Parathyroid adenoma (tissue), 2 donors: ENCODE measurements at regions not wholly inside any gene's neighbourhood (a gene's known extent, or its start where the extent isn't known, plus 50 kb on each side); places are given as distances from the start of the nearest gene placed in this dataset.

Source experiments
- H2AFZ ChIP-seq: fragments of 300-600 bp; sonication (generic); one replicate; pipeline ENCODE4 v1.7.0; 2017; ENCODE audit warnings: antibody characterized with exemption, mild to moderate bottlenecking
- H3K27ac ChIP-seq: fragments of 300-600 bp; sonication (generic); one replicate; pipeline ENCODE4 v1.7.0; 2017
- H3K27me3 ChIP-seq: fragments of 300-600 bp; sonication (generic); one replicate; pipeline ENCODE4 v1.7.0; 2017; ENCODE audit warnings: low read length; ENCODE audit not compliant: control insufficient read depth, insufficient read depth
- H3K36me3 ChIP-seq: fragments of 300-600 bp; sonication (generic); one replicate; pipeline ENCODE4 v1.7.0; 2017; ENCODE audit warnings: low read length; ENCODE audit not compliant: control insufficient read depth, insufficient read depth
- H3K4me1 ChIP-seq: fragments of 300-600 bp; sonication (generic); one replicate; pipeline ENCODE4 v1.7.0; 2017; ENCODE audit warnings: control low read depth
- H3K4me2 ChIP-seq: fragments of 300-600 bp; sonication (generic); one replicate; pipeline ENCODE4 v1.7.0; 2017; ENCODE audit warnings: low read length
- H3K4me3 ChIP-seq: fragments of 300-600 bp; sonication (generic); one replicate; pipeline ENCODE4 v1.7.0; 2017; ENCODE audit warnings: low read depth, low read length
- H3K79me2 ChIP-seq: fragments of 300-600 bp; sonication (generic); one replicate; pipeline ENCODE4 v1.7.0; 2017; ENCODE audit warnings: control low read depth
- H3K9ac ChIP-seq: fragments of 300-600 bp; sonication (generic); one replicate; pipeline ENCODE4 v1.7.0; 2017; ENCODE audit warnings: mild to moderate bottlenecking
- H3K9me3 ChIP-seq: fragments of 300-600 bp; sonication (generic); one replicate; pipeline ENCODE4 v1.7.0; 2017; ENCODE audit warnings: low read length; ENCODE audit not compliant: control insufficient read depth
- TF ChIP-seq, protein P1 (sequence below): fragments of 300-600 bp; sonication (generic); IDR thresholded peaks from one replicate; pipeline ENCODE4 v1.7.0; 2017; ENCODE audit warnings: antibody characterized with exemption, mild to moderate bottlenecking
- donor health status: primary hyperparathyroidism.

DNA sequence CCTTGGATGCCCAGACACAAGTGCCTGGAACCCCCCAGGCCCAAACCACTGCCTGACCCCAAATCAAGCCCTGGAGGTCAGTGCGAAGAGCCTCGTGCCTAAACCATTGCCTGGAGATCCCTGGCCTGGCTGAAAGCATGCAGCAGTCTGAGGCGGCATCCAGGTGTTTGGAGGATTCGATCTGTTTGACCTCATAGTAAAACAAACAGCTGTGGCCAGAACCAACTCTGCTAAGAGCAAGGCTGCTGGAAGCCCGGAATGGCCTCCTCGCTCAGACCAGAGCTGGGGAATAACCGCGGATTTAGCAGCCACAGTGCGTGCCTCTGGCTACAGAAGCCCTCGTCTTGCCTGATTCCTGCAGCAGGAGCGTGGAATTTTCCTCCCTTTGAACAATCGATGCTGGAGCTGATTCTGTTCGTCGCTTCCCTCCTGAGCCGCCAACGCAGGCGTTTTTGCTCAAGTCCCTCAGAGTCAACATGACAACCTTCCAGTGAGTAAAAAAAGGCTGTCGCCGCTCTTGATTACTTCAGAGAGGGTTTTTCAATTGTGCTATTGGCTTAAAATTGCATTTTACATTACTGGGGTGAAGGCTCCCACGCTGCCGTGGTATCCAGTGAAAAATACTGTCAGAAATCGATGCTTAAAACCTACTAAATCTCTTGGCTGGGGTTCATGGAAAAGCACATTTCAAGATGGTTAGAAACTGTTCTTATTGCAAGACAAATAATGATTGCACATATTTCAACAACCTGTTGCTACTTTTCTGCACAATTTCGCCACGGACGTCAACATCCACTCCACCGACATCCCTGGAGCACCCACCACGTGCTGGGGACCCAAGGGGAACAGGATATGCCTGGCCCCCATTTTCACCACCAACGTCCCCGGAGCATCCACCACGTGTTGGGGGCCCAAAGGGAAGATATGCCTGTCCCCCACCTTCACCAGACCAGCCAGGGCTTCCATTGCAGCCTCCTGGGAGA lies 190.0 kb downstream of the OLFM1 start:
- Histone ChIP-seq H3K4me3 (no peak overlapping the region), H3K27me3 (no peaks in the 10 kb centered on the region)

DNA sequence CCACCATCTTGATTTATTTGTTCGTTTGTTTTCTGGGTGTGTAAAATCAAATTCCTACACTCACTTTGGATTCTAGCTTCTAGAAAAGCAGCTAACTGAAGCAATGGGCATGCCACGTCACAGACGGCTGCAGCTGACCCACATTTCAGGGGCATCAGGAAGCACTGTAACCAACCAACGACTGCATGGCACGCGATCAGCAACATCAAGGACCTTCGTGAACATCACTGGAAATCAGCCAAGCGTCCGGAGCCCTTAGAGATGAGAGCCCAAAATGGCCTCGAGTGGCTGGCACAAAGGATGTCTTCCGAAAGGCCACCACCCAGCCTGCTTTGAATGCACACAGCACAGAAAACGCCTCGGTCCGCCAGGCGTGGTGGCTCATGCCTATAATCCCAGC lies 191.1 kb downstream of the OLFM1 start:
- H3K4me2 ChIP-seq = no peak overlapping the region
- H3K79me2 ChIP-seq = no peaks in the 10 kb centered on the region
- H3K4me1 ChIP-seq = peaks cover 4% of the 10 kb centered on the region
- no peak overlapping the region for H3K4me3 ChIP-seq
- H3K9me3 ChIP-seq = no peaks in the 10 kb centered on the region
- H3K27ac ChIP-seq = no peak overlapping the region
- TF ChIP-seq, protein P1, sequence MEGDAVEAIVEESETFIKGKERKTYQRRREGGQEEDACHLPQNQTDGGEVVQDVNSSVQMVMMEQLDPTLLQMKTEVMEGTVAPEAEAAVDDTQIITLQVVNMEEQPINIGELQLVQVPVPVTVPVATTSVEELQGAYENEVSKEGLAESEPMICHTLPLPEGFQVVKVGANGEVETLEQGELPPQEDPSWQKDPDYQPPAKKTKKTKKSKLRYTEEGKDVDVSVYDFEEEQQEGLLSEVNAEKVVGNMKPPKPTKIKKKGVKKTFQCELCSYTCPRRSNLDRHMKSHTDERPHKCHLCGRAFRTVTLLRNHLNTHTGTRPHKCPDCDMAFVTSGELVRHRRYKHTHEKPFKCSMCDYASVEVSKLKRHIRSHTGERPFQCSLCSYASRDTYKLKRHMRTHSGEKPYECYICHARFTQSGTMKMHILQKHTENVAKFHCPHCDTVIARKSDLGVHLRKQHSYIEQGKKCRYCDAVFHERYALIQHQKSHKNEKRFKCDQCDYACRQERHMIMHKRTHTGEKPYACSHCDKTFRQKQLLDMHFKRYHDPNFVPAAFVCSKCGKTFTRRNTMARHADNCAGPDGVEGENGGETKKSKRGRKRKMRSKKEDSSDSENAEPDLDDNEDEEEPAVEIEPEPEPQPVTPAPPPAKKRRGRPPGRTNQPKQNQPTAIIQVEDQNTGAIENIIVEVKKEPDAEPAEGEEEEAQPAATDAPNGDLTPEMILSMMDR = no peak
- H3K27me3 ChIP-seq = no peaks in the 10 kb centered on the region
- H2AFZ ChIP-seq = no peak overlapping the region
- H3K36me3 ChIP-seq = no peaks in the 10 kb centered on the region
- no peak overlapping the region for H3K9ac ChIP-seq

More for the DNA sequence above, 190.0 kb downstream of the OLFM1 start:
- Histone ChIP-seq H3K9me3 (no peaks in the 10 kb centered on the region), H3K36me3 (no peaks in the 10 kb centered on the region), H3K4me1 (peaks cover 4% of the 10 kb centered on the region), H3K27ac (no peak overlapping the region), H3K4me2 (no peak overlapping the region), H3K9ac (no peak overlapping the region), H3K79me2 (no peaks in the 10 kb centered on the region), H2AFZ (no peak overlapping the region)
- TF ChIP-seq, protein P1 = no peak

DNA sequence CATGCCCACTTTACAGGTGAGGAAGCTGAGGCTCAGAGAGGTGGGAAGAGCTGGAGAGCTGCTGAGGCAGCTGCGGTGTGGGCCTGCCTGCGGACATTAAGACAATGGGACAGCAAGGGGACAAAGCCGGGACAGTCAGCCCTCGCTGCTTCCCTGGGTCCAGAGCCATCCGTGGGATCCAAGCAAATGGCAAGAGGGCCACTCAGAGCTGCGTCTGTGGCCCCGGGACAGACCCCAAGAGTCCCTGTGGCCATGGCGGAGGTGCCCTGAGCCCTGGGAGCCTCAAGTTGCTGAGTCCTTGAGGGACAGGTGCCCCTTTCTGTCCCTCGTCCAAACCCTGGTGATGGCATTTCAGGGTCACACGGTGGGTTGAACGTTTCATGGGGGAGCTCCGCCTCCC lies 191.9 kb downstream of the OLFM1 start:
- Histone ChIP-seq H3K4me2 (no peak overlapping the region), H2AFZ (no peak overlapping the region), H3K36me3 (no peaks in the 10 kb centered on the region), H3K4me3 (no peak overlapping the region), H3K79me2 (no peaks in the 10 kb centered on the region), H3K4me1 (peaks cover 4% of the 10 kb centered on the region), H3K9me3 (no peaks in the 10 kb centered on the region), H3K9ac (no peak overlapping the region), H3K27ac (no peak overlapping the region), H3K27me3 (no peaks in the 10 kb centered on the region)
- TF ChIP-seq, protein P1 = no peak

DNA sequence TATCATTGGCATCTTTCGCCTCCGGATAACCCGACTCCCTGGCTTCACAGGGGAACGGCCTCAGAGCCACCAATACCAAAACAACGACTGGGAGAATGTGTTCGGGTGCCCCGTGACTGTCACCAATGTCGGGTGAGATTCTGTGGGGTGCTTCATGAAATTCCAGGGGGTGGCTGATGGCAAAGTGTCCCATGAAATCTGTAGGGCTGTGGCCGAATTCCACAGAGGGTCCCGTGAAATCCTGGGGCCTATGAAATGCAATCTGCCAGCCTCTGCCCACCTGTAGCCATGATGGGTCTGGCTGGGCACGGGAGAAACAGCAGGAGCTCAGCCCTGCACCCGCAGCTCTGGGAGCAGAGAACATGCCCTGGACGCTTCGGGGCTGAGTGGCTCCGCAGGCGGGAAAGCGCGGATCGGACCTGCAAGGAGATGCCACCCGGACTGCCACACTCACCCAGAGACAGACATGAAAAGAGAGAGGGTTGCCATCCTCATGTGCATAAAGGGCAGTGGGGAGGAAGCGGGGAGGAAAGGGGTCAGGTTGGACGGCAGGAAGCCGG lies 192.4 kb downstream of the OLFM1 start:
- no peaks in the 10 kb centered on the region for H3K27me3 ChIP-seq
- no peak overlapping the region for H3K4me3 ChIP-seq
- H3K9ac ChIP-seq = no peak overlapping the region
- no peak overlapping the region for H2AFZ ChIP-seq
- no peaks in the 10 kb centered on the region for H3K9me3 ChIP-seq
- H3K4me2 ChIP-seq = no peak overlapping the region
- H3K79me2 ChIP-seq = no peaks in the 10 kb centered on the region
- no peak overlapping the region for H3K27ac ChIP-seq
- no peaks in the 10 kb centered on the region for H3K36me3 ChIP-seq
- H3K4me1 ChIP-seq = peaks cover 4% of the 10 kb centered on the region
- TF ChIP-seq, protein P1 = no peak
